PC-9 (cell line): ENCODE measurements at regions not wholly inside any gene's neighbourhood (a gene's known extent, or its start where the extent isn't known, plus 50 kb on each side); places are given as distances from the start of the nearest gene placed in this dataset.

Experiments used
- CTCF ChIP-seq: fragments of 200-600 bp; sonication (generic); conservative IDR thresholded peaks from 2 replicates; pipeline ENCODE4 v1.6.1; 2017; ENCODE audit warnings: mixed run types, antibody characterized with exemption, mild to moderate bottlenecking, moderate library complexity
- EZH2 ChIP-seq: fragments of 200-600 bp; sonication (generic); IDR thresholded peaks from 2 replicates; pipeline ENCODE4 v1.8.0; 2017; ENCODE audit warnings: antibody characterized with exemption, low read depth

GRCh38 chr1:88474555-88475304, 209.3 kb upstream of the PKN2 start:
- TF ChIP-seq CTCF, result no peak
- TF ChIP-seq EZH2, result no peak
